Uterus (tissue), 2 donors: ENCODE measurements at regions not wholly inside any gene's neighbourhood (a gene's known extent, or its start where the extent isn't known, plus 50 kb on each side); places are given as distances from the start of the nearest gene placed in this dataset.

Experiments used
- POLR2A ChIP-seq, 2 donors: fragments of 450-650 bp; IDR thresholded peaks; one replicate each; pipeline ENCODE4 v1.6.1; 2016; ENCODE audit warnings: antibody characterized with exemption in 2 of 2, mild to moderate bottlenecking in 1 of 2, moderate library complexity in 1 of 2
- TF ChIP-seq, protein P1 (sequence below), 4 experiments: fragments of 200-600 bp in 2 of 4; fragments of 450-650 bp in 2 of 4; sonication (generic) in 2 of 4; IDR thresholded peaks; one replicate each; pipeline ENCODE4 v1.5.1; 2016 to 2019; ENCODE audit warnings: antibody characterized with exemption in 4 of 4, mild to moderate bottlenecking in 2 of 4, moderate library complexity in 1 of 4

DNA sequence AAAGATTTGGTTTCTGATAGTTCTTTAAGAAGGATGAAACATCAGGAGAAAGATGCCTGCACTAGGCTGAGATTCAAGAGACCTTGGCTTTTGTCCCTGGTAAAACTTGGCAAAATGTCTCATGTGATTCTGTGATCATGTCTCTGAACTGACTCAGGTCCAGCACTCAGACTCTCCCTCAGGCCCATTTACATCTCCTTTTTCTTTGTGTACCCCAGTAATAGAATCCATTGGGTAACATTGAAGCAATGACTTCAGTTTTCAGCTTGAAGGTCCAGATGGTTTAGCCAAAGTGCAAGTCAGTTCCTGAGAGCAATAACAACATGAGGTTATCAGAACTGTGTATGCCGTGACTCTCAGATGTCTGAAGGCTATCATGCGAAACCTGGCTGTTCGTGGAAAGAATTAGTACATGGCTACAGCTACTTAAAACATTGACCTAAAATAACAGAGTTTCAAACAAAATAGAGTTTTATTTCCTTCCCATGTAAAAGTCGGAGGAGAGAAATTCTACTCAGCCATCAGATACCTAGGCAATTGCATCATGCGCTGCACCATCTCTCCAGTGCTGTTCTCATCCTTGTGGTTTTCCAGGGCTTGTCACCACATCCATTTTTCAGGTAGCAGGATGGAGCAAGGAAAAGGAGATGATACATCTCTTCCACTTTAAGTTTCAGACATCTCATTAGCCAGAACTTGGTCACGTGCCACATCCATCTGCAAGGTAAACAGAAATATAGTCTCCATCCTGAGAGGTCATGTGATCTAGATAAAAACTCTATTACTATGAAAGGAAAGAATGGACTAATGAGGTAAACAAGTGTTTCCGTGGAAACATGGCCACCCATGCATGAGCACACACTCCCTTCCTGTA is 117.3 kb downstream of the POSTN start:
- TF ChIP-seq, protein P1, sequence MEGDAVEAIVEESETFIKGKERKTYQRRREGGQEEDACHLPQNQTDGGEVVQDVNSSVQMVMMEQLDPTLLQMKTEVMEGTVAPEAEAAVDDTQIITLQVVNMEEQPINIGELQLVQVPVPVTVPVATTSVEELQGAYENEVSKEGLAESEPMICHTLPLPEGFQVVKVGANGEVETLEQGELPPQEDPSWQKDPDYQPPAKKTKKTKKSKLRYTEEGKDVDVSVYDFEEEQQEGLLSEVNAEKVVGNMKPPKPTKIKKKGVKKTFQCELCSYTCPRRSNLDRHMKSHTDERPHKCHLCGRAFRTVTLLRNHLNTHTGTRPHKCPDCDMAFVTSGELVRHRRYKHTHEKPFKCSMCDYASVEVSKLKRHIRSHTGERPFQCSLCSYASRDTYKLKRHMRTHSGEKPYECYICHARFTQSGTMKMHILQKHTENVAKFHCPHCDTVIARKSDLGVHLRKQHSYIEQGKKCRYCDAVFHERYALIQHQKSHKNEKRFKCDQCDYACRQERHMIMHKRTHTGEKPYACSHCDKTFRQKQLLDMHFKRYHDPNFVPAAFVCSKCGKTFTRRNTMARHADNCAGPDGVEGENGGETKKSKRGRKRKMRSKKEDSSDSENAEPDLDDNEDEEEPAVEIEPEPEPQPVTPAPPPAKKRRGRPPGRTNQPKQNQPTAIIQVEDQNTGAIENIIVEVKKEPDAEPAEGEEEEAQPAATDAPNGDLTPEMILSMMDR (IDR thresholded peaks at IDR 0.05) = no peak
- TF ChIP-seq POLR2A (IDR thresholded peaks at IDR 0.05) = no peak
